ENCODE measurements at regions not wholly inside any gene's neighbourhood (a gene's known extent, or its start where the extent isn't known, plus 50 kb on each side); places are given as distances from the start of the nearest gene placed in this dataset.

DNA sequence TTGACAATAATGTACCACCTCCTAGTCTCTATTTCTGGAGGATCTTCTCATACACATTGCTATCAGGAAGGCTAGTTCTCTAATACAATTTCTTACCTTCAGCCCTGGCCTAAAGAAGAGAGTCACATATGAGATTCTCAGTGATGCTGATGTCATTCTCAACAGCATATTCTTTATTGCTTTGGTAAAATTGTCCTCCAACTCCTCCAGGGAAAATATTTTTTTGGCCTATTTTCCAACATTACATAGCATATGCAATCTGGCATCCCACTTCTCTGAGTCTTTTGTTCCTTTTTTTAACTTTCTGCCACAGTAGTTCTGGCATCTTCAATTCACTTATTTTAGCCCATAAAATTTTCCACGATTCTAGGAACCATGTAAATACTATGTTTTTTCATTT, 2363.1 kb downstream of the ARAP2 start:
- TF ChIP-seq, protein P1, sequence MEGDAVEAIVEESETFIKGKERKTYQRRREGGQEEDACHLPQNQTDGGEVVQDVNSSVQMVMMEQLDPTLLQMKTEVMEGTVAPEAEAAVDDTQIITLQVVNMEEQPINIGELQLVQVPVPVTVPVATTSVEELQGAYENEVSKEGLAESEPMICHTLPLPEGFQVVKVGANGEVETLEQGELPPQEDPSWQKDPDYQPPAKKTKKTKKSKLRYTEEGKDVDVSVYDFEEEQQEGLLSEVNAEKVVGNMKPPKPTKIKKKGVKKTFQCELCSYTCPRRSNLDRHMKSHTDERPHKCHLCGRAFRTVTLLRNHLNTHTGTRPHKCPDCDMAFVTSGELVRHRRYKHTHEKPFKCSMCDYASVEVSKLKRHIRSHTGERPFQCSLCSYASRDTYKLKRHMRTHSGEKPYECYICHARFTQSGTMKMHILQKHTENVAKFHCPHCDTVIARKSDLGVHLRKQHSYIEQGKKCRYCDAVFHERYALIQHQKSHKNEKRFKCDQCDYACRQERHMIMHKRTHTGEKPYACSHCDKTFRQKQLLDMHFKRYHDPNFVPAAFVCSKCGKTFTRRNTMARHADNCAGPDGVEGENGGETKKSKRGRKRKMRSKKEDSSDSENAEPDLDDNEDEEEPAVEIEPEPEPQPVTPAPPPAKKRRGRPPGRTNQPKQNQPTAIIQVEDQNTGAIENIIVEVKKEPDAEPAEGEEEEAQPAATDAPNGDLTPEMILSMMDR (IDR thresholded peaks at IDR 0.05): no peak
- TF ChIP-seq ZFX (IDR thresholded peaks at IDR 0.05; ENCODE audit: borderline replicate concordance): no peak
- H3K27ac ChIP-seq: no peak overlapping the region

DNA sequence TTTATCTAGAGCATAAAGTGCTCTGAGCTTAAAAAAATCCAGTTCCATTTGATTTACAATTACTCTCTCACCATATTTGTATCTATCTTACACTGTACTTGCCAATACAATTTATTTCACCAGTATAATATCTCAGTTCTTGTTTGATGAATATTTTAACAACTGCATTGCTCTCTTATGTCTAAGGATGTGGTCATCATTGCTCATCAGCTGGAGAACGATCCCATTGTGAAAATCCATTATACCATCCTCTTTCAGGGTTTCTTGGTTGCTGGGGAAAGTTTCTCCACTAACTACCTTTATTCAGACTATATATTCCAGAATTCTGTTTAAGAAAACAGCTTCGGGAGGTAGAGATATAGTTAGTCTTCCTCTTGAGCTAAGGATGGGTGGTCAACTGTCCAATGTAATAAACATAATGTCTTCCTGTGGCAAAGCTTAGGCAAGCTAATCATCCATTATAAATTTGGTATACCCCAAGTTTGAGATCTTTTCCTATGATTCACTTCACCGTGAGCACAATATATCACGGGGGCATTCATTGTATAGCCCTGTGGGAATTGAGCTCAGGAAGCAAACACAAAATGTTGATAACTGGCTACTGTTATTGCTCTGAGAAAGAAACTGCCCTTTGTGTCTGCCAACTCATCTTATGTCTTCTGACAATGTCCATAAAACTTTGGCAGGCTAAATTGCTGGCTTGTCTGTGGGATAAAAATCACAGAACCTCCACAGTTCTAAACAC, 2361.9 kb downstream of the ARAP2 start:
- TF ChIP-seq ZFX (IDR thresholded peaks at IDR 0.05; ENCODE audit: borderline replicate concordance): no peak
- TF ChIP-seq, protein P1 (IDR thresholded peaks at IDR 0.05): no peak
- H3K27ac ChIP-seq: no peak overlapping the region

DNA sequence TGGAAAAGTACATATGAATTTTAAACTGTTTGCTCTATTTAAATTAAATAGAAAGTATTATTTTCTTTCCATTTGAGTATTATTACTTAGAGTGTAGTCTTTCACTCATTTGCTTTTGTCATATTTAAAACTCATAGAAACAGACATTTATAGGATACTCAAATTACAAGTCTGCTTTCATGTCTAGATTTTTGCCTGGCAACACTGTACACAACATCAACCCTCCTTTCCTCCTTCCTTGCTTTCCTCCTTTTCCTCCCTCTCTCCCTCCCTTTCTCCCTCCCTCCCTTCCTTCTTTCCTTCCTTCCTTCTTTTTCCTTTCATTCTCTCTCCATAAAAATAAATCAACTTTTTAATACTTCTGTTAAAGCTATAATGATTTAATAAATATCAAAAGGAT, 2361.2 kb downstream of the ARAP2 start:
- TF ChIP-seq ZFX (IDR thresholded peaks at IDR 0.05; ENCODE audit: borderline replicate concordance): no peak
- TF ChIP-seq, protein P1 (IDR thresholded peaks at IDR 0.05): no peak
- no peak overlapping the region for H3K27ac ChIP-seq

DNA sequence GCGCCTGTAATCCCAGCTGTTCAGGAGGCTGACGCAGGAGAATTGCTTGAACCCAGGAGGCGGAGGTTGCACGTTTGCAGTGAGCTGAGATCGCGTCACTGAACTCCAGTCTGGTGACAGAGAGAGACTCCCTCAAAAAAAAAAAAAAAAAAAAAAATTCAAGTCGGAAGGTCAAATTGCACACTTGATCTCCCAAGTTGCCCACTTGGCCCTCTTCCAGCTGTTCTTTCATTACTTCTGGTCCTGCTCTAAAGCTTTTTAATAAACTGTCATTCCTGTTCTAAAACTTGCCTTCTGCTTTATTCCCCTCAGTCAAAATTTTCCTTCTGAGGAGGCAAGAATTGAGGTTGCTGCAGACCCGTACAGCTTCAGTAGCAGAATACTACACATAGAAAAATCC, 2358.0 kb downstream of the ARAP2 start:
- TF ChIP-seq, protein P1 (IDR thresholded peaks at IDR 0.05): no peak
- no peak for TF ChIP-seq ZFX (IDR thresholded peaks at IDR 0.05; ENCODE audit: borderline replicate concordance)
- no peak overlapping the region for H3K27ac ChIP-seq

DNA sequence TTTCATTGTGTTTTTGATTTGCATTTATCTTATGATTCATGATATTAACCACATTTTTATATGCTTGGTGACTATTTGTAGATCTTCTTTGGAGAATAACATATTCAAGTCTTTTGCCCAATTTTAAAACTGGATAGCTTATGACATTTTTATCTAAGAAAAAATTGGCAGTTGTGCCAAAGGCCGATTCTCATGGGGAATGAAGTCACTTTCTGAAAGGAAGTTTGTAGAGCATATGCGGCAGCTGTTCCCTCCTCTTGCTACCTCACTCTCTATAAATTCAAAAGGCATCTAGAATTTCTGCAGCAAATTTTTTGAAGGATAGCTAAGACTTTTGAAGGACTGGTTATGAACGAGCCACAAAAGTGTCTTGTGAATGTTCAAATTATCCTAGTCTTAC, 2353.5 kb downstream of the ARAP2 start:
- no peak overlapping the region for H3K27ac ChIP-seq
- no peak for TF ChIP-seq ZFX (IDR thresholded peaks at IDR 0.05; ENCODE audit: borderline replicate concordance)
- TF ChIP-seq, protein P1 (IDR thresholded peaks at IDR 0.05): no peak

DNA sequence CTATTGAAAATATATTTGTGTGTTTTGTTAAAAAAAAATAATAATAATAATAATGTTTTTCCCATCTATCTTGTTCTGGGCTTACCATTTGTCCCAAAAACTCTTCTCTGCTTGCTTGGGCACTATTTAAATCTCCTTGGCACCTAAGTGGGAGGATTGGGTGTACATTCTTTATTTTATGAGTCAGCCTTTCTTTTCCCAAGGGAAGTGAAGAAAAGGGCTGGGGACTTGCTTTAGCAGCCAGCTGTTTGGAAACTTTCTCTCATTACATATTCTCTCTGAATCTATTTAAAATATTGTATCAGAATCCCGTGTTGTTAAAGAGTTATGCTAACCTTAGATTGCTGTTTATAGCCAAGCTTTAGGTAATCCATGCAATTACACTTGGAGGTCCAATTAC, 2332.4 kb downstream of the ARAP2 start:
- TF ChIP-seq ZFX (IDR thresholded peaks at IDR 0.05; ENCODE audit: borderline replicate concordance): no peak
- TF ChIP-seq, protein P1 (IDR thresholded peaks at IDR 0.05): no peak
- H3K27ac ChIP-seq: no peak overlapping the region

DNA sequence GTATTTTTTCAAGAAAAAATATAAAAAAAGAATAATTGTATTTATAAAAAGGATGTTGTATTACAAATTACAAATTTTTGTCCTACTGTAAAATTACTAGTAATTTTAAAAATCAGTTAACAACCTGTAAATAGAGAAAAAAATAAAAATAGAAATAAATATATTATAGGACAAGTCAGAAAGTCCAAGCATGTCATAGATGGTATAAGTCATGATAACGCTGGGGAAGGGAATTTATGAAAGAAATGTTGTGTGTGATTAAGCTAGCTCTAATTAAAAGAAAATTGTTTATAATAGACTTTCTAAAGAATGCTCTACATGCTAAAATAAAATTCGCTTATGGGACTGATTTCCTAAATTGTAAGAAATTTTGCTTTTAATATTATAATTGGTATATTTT, 2329.9 kb downstream of the ARAP2 start:
- H3K27ac ChIP-seq: no peak overlapping the region
- no peak for TF ChIP-seq ZFX (IDR thresholded peaks at IDR 0.05; ENCODE audit: borderline replicate concordance)
- TF ChIP-seq, protein P1 (IDR thresholded peaks at IDR 0.05): no peak

Data from 22Rv1 (cell line).